ENCODE measurements at regions not wholly inside any gene's neighbourhood (a gene's known extent, or its start where the extent isn't known, plus 50 kb on each side); places are given as distances from the start of the nearest gene placed in this dataset.
"Not testable (repeated sequence)": the region's sequence is repeated elsewhere in the genome, so short reads cannot be mapped to it uniquely, and the experiment has no call there.

GRCh38 chr3:26279091-26279490 lies 343.5 kb upstream of the LRRC3B start:
- no peak for DNase-seq (ENCODE audit: low spot score)

- no peak for DNase-seq (ENCODE audit: low spot score)
Measured at GRCh38 chr3:26280517-26280916, 342.1 kb upstream of the LRRC3B start.

- DNase-seq (ENCODE audit: low spot score): no peak
Measured at GRCh38 chr3:26281284-26281985, 341.1 kb upstream of the LRRC3B start.

- DNase-seq (ENCODE audit: low spot score): not testable (repeated sequence)
Measured at GRCh38 chr3:26284503-26284902, 338.1 kb upstream of the LRRC3B start.

- no peak for DNase-seq (ENCODE audit: low spot score)
Measured at GRCh38 chr3:26291840-26292239, 330.7 kb upstream of the LRRC3B start.

- no peak for DNase-seq (ENCODE audit: low spot score)
Measured at GRCh38 chr3:26292780-26293179, 329.8 kb upstream of the LRRC3B start.

GRCh38 chr3:26293329-26293844 lies 329.2 kb upstream of the LRRC3B start:
- no peak for DNase-seq (ENCODE audit: low spot score)

- DNase-seq (ENCODE audit: low spot score): no peak
Measured at GRCh38 chr3:26307192-26307591, 315.4 kb upstream of the LRRC3B start.

- no peak for DNase-seq (ENCODE audit: low spot score)
Measured at GRCh38 chr3:26307787-26308186, 314.8 kb upstream of the LRRC3B start.

GRCh38 chr3:26308454-26308853 lies 314.1 kb upstream of the LRRC3B start:
- DNase-seq (ENCODE audit: low spot score): no peak

GRCh38 chr3:26309536-26309935 lies 313.0 kb upstream of the LRRC3B start:
- DNase-seq (ENCODE audit: low spot score): not testable (repeated sequence)

GRCh38 chr3:26312816-26313215 lies 309.8 kb upstream of the LRRC3B start:
- DNase-seq (ENCODE audit: low spot score): no peak

GRCh38 chr3:26316472-26316871 lies 306.1 kb upstream of the LRRC3B start:
- DNase-seq (ENCODE audit: low spot score): no peak

GRCh38 chr3:26323741-26324140 lies 298.8 kb upstream of the LRRC3B start:
- not testable (repeated sequence) for DNase-seq (ENCODE audit: low spot score)

GRCh38 chr3:26340001-26340400 lies 282.6 kb upstream of the LRRC3B start:
- DNase-seq (ENCODE audit: low spot score): no peak

GRCh38 chr3:26343647-26344046 lies 278.9 kb upstream of the LRRC3B start:
- no peak for DNase-seq (ENCODE audit: low spot score)

- no peak for DNase-seq (ENCODE audit: low spot score)
Measured at GRCh38 chr3:26345613-26346012, 277.0 kb upstream of the LRRC3B start.

GRCh38 chr3:26346497-26346896 lies 276.1 kb upstream of the LRRC3B start:
- DNase-seq (ENCODE audit: low spot score): no peak

GRCh38 chr3:26347150-26347549 lies 275.4 kb upstream of the LRRC3B start:
- no peak for DNase-seq (ENCODE audit: low spot score)

- DNase-seq (ENCODE audit: low spot score): no peak
Measured at GRCh38 chr3:26350853-26351252, 271.7 kb upstream of the LRRC3B start.

GRCh38 chr3:26353097-26353496 lies 269.5 kb upstream of the LRRC3B start:
- DNase-seq (ENCODE audit: low spot score): no peak

GRCh38 chr3:26358405-26358804 lies 264.2 kb upstream of the LRRC3B start:
- no peak for DNase-seq (ENCODE audit: low spot score)

- DNase-seq (ENCODE audit: low spot score): no peak
Measured at GRCh38 chr3:26365706-26366105, 256.9 kb upstream of the LRRC3B start.

- DNase-seq (ENCODE audit: low spot score): no peak
Measured at GRCh38 chr3:26368312-26368711, 254.3 kb upstream of the LRRC3B start.
